NOMO-1 (cell line): ENCODE measurements at regions not wholly inside any gene's neighbourhood (a gene's known extent, or its start where the extent isn't known, plus 50 kb on each side); places are given as distances from the start of the nearest gene placed in this dataset.
A peak's percentile ranks its signal among the peaks of the same experiment; 100 is the strongest.
"Not testable (repeated sequence)": the region's sequence is repeated elsewhere in the genome, so short reads cannot be mapped to it uniquely, and the experiment has no call there.

Experiments used
- DNase-seq, 2 experiments: peaks; one replicate each; lab custom pipeline; 2025; ENCODE audit not compliant: unreplicated experiment in 2 of 2; lab: John Stamatoyannopoulos, UW

DNA sequence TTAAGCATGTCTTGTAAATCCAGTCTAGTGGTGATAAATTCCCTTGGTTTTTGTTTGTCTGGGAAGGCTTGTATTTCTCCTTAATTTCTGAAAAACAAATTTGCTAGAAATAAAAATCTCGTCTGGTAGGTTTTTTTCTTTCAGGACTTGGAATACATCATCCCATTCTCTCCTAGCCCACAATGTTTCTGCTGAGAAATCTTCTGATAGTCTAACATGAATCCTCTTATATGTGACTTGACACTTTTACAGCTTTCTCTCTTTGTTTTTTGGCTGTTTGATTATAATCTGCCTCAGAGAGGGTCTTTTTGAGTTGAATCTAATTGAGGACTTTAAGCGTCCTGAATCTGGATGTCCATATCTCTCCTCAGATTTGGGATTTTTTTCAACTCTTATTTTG lies 104.9 kb downstream of the FEM1C start:
- DNase-seq = no peak

DNA sequence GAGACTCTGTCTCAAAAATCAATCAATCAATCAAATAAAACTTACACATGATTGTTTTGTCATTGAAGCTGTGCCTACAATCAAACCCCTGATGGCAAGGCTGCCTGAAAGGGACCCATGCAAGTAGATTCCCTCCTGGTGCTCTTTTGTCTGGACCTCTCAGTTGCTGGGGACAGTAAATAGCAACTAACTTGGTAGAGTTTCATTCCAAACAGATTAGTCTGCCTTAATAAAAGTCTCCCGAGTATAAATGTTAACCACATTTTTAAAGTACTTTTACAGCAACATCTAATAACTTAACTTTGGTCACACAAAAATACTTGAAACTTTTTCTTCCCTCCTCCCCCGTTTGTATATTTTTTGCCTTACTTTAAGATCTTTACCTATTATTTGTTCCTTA lies 105.5 kb downstream of the FEM1C start:
- DNase-seq = no peak

DNA sequence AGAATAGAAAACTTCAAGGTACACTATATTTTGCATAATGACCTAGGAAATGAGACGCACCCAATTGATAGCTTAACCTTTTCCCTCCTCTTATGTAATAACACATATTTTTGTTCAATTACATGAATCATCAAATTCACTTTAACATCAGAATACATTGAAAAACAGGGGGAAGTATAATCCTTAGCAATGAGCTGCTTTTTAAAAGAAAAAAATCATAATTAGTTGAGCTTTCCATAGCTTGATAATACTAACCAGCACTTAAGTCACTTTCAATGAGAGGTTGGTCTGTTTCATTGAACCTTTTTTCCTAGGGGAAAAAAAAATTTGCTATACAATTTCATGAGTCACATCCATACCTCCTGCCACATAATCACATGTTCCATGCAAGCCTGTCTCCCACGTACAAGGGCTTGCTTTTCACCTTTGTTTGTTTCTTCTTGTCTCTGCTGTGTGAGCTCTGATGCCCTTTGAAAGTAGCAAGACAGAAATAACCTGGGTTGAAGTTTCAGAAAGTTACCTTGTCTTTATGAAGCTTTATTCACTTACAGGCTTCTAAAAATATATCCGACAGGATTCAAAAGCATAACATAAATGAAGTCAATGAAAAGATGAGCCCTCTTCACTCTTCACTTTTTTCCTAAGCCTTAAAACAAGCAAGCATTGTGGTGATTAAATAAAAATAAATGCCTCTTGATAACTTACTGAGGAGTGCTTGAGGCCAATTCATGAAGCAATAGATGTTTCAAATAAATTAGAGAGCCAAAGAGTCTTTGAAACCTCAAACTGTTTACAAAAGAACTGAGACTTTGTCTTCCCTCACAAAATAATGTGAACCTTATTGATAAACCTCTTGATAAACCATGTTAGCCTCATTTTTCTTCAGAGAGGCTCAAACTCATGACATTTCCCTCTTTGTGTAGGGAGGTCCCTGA lies 108.5 kb downstream of the FEM1C start:
- no peak for DNase-seq

DNA sequence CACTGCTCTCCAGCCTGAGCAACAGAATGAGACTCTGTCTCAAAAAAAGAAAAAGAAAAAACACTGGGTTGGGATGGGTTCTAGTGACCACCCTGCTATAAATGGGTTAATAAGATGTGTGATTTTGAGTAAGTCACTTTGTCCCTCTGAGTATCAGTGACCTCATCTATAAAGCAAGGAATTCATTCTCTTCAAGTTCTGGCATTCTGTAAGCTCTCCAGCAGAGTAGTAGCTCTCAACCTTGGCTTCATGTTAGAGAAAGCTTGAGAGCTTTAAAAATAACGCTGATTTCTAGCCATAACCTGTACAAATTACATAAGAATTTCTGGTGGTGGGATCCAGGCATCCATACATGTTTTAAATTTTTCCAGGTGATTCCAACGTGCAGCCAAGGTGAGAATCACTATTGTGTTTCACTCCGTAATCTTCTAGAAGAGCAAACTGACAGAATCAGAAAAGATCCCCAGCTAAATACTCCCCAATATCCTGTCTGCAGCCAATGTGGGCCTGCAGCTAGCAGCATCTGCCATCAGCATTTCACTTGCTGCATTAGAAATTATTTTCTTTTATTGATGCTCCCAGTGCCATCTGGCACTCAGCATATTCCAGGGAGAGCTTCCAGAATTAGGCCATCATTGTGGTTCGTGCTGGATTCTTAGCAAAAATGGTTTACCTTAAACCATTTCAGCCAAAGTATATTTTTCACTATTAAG lies 109.4 kb downstream of the FEM1C start:
- no peak for DNase-seq

GRCh38 chr5:115433918-115434317 lies 110.7 kb downstream of the FEM1C start:
- DNase-seq = no peak

GRCh38 chr5:115432691-115433090 lies 111.9 kb downstream of the FEM1C start:
- DNase-seq = no peak

DNA sequence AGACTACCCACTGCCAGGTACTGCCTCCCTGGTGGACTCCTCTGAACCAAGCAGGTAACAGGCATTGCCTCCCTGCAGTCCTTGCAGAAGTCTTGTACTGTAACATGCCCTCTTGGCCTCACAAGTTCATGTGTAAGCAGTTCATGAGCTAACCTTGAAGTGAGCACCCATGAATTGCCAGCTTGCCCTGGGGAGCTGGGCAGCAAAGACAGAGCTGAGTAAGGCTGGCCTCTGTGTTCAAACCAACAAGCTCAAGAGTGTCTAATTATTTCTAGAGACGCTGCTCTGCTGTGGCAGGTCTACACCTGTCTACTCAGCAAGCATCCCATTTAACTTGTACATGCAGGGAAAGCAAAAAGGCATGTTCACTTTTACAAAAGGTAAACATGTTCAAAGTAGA lies 113.5 kb downstream of the FEM1C start:
- DNase-seq = no peak

DNA sequence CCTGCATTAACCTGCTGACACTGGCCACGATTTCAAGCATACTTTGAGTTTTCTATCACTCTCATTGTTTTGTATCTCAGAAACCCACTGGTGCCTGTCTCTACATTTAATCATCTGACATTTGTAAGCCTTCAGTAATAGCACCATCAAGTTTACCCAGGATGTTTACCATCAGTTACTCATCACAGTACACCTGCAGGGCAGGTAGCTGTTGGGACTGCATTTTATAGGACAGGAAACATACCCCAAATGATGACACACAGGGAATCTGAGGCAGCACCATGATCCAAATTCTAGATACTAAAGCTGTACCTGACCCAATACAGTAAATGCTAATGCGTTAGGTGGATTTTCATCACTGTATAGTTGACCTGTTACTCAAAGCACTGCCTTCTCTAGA lies 114.2 kb downstream of the FEM1C start:
- no peak for DNase-seq

DNA sequence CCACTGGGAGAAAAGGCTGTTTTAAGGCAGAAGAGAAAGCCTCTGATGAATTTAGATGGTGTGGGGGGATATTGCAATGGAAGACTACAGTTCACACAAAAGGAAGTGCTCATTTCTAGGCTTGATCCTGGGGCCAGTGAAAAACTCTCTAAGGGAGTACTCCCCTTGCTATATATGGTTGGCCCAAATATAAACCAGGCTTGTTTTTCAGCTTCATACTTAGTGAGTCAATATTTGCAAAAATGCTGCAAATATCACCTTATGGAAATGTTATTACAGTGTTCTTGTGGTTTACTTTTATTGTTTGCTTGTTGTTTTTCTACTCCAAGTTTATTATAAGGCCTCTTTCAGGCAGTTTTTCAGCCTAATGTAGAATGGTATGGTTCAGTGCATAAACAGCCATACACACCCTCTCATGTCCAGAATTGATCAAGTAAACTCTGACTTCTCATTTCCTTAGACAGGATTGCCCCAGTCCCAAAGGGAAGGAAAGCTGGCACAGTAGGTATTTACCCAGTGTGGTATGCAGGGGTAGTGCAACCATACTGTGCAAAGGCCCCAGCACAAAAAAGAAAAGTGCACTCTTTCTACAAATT lies 115.1 kb downstream of the FEM1C start:
- no peak for DNase-seq

DNA sequence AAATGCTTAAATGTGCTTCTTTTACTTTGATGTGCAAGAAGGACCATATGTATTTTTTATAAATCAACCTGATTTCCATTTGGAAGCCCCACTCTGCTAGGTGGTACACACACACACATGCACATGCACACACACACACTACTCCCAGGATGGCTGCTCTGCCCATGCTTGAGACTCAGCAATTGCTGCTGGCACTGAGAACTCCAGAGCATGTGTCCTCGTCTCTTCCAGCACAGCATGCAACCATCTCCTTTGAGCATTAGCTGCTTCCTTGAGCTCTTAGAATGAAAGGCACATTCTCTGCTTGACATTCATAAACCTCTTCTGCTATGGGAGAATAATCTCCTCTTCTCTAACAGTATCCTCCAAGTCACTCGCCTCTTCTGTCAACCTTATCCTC lies 115.9 kb downstream of the FEM1C start:
- DNase-seq = no peak

DNA sequence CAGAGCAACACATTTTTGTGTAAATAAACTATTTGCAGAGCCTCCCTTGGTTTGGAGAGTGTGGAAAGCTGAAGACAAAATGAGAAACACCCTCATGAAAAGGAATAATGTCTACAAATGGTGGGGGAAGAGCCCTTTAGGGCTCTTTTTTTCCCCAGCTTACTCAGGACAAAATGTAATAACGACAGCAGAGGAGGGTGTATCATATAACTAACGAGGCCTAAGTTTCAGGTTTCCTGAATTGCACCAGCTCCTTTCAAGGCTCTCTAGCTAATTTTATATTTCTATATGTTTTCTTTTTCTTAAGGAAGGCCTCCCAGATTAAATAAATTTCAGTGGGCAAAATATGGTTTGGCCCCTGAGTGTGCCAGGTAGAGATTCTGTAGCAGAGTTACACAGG lies 116.3 kb downstream of the FEM1C start:
- DNase-seq = no peak

DNA sequence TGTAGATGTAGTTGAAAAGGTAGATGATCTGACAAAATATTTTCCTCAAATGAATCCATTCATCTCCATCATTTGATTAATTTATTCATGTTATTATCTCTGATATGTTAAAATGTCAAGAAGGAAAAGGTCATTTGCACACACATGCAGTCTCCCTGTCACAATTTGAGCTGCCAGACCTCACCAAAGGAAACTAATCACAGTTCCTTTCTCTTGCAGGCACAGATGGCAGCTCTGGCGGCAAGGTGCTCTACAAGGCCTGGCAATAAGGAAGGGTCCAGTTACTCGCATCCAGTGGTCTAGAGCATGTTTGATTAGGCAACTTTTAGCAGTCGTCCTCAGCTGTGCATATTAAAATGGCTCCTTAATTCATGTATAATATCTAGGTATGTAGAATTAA lies 120.1 kb downstream of the FEM1C start:
- no peak for DNase-seq

- no peak for DNase-seq
Observed at GRCh38 chr5:115424030-115424429, 120.5 kb downstream of the FEM1C start.

GRCh38 chr5:115423541-115423940 lies 121.0 kb downstream of the FEM1C start:
- DNase-seq = no peak

DNA sequence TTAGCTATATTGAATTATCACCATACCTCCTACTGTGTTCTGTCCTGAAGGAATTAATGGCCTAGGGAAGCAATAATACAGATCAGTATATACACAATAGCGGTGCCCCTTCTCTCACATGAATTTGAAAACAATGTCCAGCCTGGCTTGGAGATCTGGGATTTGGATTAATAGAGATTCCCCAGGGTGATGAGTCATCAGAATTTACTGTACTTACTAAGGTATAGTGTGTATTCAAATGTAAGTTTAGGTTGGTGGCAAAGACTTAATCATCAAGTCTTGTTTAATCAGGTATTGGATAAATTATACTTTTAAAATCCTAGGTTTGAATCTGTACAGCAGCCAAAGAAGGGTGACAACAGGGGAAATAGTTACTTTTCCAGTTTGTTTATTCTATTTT lies 121.5 kb downstream of the FEM1C start:
- DNase-seq = no peak

DNA sequence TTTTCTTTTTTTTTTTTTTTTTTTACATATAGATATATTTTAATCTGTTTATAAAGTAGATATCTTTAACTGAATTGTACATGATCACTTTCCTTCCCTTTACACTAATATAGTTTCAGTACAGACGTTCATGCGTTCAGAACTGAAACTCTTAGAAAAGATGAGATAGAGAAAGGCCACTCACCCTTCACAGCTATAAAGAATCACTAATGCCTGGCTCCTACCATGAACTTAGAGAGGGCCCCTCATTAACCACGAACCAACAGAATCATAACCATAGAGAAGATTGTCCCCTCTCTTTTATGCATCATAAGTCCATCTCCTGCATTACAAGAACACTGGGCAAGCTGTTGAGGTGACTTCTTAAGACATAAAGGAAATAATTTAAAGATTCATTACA lies 123.8 kb downstream of the FEM1C start:
- DNase-seq = not testable (repeated sequence)

DNA sequence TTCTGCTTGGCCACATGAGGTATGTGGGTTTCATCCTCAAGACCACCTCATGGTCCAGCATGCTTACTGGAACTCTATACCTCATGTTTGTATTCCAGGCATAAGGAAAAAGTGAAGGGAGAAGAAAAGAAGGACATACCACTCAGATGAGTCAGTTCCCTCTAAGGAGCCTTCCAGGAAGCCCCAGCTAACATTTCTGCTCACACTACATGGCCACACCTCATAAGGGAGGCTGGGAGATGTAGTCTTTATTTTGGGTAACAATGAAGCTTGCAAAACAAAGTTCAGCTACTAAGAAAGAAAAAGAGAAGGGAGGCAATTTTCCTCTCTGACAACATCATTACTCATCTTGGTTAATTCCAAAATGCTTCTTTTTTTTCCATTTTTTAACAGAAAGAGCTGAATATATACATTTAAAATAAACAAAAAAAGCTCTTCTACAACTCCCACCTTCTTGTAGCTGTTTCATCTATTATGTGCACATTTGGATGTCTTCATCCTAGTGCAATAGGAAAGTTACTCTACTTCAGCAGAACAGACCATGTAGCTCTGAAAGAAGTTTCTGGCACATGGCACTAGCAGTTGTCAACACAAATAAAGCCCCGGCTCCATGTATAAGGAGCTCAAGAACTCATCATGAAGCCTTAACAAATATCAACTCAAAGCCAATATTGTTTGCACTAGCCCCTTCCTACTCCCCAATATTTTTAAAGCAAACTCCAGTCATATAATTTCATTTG lies 123.6 kb upstream of the CCDC112 start:
- DNase-seq = peak; percentile 14 to 52

DNA sequence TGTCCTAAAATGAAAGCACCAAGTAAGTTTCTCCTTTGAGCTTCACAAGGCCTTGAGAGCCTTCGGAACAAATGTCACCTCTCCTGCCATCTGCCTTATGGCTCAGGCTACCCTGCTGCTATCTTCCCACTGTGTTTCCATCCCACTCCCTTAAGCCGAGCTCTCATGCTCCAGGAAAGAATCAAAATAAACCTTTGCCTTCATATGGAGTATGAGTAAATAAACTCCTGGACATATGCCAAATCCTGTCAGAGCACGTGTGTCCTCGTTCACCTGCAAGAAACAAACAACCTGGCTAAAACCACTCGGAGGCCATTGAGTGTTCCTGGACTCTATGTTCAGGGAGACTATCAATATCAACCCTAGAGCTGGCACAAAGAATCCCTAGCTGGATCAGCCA lies 122.3 kb upstream of the CCDC112 start:
- no peak for DNase-seq

DNA sequence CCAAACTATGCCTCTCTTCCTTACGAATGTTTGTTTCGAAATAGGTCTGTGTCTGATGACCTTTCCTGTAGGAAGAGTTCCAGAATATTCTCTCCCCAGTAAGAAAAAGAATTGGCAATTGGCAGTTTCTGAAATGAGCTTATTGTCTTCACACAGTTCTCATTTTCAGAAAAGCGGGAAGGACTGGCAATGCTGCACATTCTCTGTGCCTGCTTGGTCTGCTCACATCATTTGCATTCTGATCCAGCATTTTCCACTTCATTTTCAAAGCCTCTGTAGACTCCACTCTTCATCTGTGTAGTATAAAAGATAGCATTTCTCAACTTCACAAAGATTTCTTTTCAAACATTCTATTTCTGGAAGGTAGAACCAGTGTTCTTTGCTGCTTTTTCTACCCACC lies 120.6 kb upstream of the CCDC112 start:
- DNase-seq = no peak

DNA sequence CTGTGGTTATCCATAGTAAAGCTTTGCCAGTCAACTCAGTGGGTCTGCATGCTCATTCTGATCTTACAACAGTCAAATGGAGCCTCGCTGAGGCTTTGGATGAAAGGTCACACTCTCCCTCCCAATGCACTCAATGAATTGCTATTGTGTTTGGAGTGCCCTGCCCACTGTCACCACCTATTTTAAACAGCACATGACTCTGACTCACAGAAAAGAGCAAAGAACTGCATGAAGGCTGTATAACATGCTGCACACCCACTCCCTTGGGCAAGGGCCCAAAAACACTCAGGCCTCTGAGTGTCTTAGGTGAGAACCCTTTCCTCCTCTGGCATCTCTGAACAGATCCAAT lies 118.7 kb upstream of the CCDC112 start:
- no peak for DNase-seq
